B cell (primary cell): ENCODE measurements at regions not wholly inside any gene's neighbourhood (a gene's known extent, or its start where the extent isn't known, plus 50 kb on each side); places are given as distances from the start of the nearest gene placed in this dataset.

Experiments
- ATAC-seq: fragments of 200-7000 bp; cut with Tn5 transposase; one replicate; pipeline ENCODE4 v1.10.0; 2021; ENCODE audit warnings: low read depth, mild to moderate bottlenecking, moderate number of reproducible peaks, moderate library complexity
- CTCF ChIA-PET: fragments of 350-600 bp; sonication (Branson Sonifier 250); formaldehyde crosslinking; loops from one replicate; lab custom pipeline; 2021; ENCODE audit warnings: antibody characterized with exemption, inconsistent platforms; lab: Charles Lee
- POLR2A ChIA-PET: fragments of 350-600 bp; sonication (Branson Sonifier 250); formaldehyde crosslinking; loops from one replicate; lab custom pipeline; 2021; ENCODE audit warnings: antibody characterized with exemption; lab: Charles Lee
- DNase-seq: peaks from one replicate; pipeline ENCODE4 v3.0.0; 2013
- H2AFZ ChIP-seq: 2 replicates; pipeline ENCODE4 v1.6.1; 2012; ENCODE audit warnings: mild to moderate bottlenecking, low read depth, low read length; ENCODE audit not compliant: insufficient read depth, poor library complexity, severe bottlenecking
- H3K27ac ChIP-seq, 2 donors: 1 replicate in 1 of 2; 2 replicates in 1 of 2; pipeline ENCODE4 v1.5.1; 2012 to 2013; ENCODE audit warnings: low read length in 2 of 2, mild to moderate bottlenecking in 2 of 2, moderate library complexity in 1 of 2
- H3K27me3 ChIP-seq, 4 experiments: fragments of 200-600 bp in 1 of 4; sonication (generic) in 1 of 4; replicated peaks in 1 of 4; 1 replicate in 2 of 4; 2 replicates in 2 of 4; pipeline versions ENCODE4 v1.6.1 to v1.7.0; 2013 to 2016; ENCODE audit warnings: low read length in 3 of 4, mild to moderate bottlenecking in 2 of 4, mixed read lengths in 1 of 4, moderate library complexity in 1 of 4; ENCODE audit not compliant: insufficient read depth in 4 of 4, control insufficient read depth in 3 of 4; ENCODE audit errors: control extremely low read depth in 1 of 4
- H3K36me3 ChIP-seq, 2 experiments: replicated peaks in 1 of 2; 1 replicate in 1 of 2; 2 replicates in 1 of 2; pipeline versions ENCODE4 v1.6.1 to v1.7.1; 2013; ENCODE audit warnings: low read length in 1 of 2; ENCODE audit not compliant: insufficient read depth in 2 of 2, control insufficient read depth in 1 of 2; ENCODE audit errors: control extremely low read depth in 1 of 2, extremely low read depth in 1 of 2
- H3K4me1 ChIP-seq, 2 donors: fragments of 200-600 bp in 1 of 2; sonication (generic) in 1 of 2; 1 replicate in 1 of 2; 2 replicates in 1 of 2; pipeline versions ENCODE4 v1.5.1 to v1.6.1; 2013 to 2017; ENCODE audit warnings: low read length in 2 of 2; ENCODE audit not compliant: control insufficient read depth in 2 of 2, insufficient read depth in 2 of 2
- H3K4me2 ChIP-seq: replicated peaks from 2 replicates; pipeline ENCODE3; 2012; ENCODE audit warnings: mild to moderate bottlenecking, low read depth, low read length; ENCODE audit not compliant: poor library complexity, severe bottlenecking
- H3K4me3 ChIP-seq, 5 experiments: fragments of 200-600 bp in 1 of 5; sonication (generic) in 1 of 5; 1 replicate in 3 of 5; 2 replicates in 2 of 5; pipeline versions ENCODE4 v1.5.1 to v1.7.0; 2011 to 2016; ENCODE audit warnings: low read length in 4 of 5, mild to moderate bottlenecking in 4 of 5, low read depth in 2 of 5, control low read depth in 1 of 5, moderate library complexity in 1 of 5; ENCODE audit not compliant: insufficient read depth in 1 of 5; ENCODE audit errors: control extremely low read depth in 1 of 5, extremely low read depth in 1 of 5
- H3K79me2 ChIP-seq: fragments of 200-600 bp; sonication (generic); one replicate; pipeline ENCODE4 v1.6.0; 2016; ENCODE audit warnings: low read length; ENCODE audit not compliant: control insufficient read depth, insufficient read depth
- H3K9ac ChIP-seq: fragments of 200-600 bp; sonication (generic); 2 replicates; pipeline ENCODE4 v1.6.1; 2017; ENCODE audit warnings: mild to moderate bottlenecking, low read length, moderate library complexity
- H3K9me3 ChIP-seq, 3 donors: one replicate each; pipeline versions ENCODE4 v1.6.1 to v1.7.1; 2013; ENCODE audit warnings: low read length in 2 of 3; ENCODE audit not compliant: control insufficient read depth in 2 of 3, insufficient read depth in 1 of 3; ENCODE audit errors: control extremely low read depth in 1 of 3
- H4K20me1 ChIP-seq: 2 replicates; pipeline ENCODE4 v1.6.0; 2012; ENCODE audit warnings: mild to moderate bottlenecking, low read length; ENCODE audit not compliant: insufficient read depth, control insufficient read depth, poor library complexity, severe bottlenecking
- H3K27ac Mint-ChIP-seq: one replicate; pipeline ENCODE4 v1.8.0; 2021; ENCODE audit warnings: mixed read lengths
- H3K27me3 Mint-ChIP-seq: one replicate; pipeline ENCODE4 v1.8.0; 2021; ENCODE audit warnings: mixed read lengths
- H3K4me1 Mint-ChIP-seq: one replicate; pipeline ENCODE4 v1.8.0; 2021; ENCODE audit warnings: mixed read lengths
- H3K4me3 Mint-ChIP-seq: one replicate; pipeline ENCODE4 v1.8.0; 2021; ENCODE audit warnings: mixed read lengths
- H3K9me3 Mint-ChIP-seq: one replicate; pipeline ENCODE4 v1.8.0; 2022; ENCODE audit warnings: mixed read lengths; ENCODE audit not compliant: insufficient read depth
- EZH2 ChIP-seq: IDR thresholded peaks from 2 replicates; pipeline ENCODE4 v1.6.1; 2012; ENCODE audit warnings: borderline replicate concordance, low read depth, mild to moderate bottlenecking, moderate library complexity, low read length; ENCODE audit not compliant: insufficient read depth, poor library complexity, severe bottlenecking
- WGBS: methylation state at CpG from one replicate; pipeline ENCODE4 v1.1.5; 2013; ENCODE audit warnings: missing lambda C conversion rate; ENCODE audit not compliant: insufficient coverage; 5-methylcytosine and 5-hydroxymethylcytosine counted together
- intact Hi-C: fragments of 100-400 bp; cut with micrococcal nuclease; formaldehyde crosslinking; loops from one replicate; pipeline ENCODE4 v1.10.0; 2022
- TF ChIP-seq, protein P1 (sequence below): fragments of 200-600 bp; IDR thresholded peaks from one replicate; pipeline ENCODE4 v1.8.0; 2022; ENCODE audit warnings: antibody characterized with exemption, mild to moderate bottlenecking

DNA sequence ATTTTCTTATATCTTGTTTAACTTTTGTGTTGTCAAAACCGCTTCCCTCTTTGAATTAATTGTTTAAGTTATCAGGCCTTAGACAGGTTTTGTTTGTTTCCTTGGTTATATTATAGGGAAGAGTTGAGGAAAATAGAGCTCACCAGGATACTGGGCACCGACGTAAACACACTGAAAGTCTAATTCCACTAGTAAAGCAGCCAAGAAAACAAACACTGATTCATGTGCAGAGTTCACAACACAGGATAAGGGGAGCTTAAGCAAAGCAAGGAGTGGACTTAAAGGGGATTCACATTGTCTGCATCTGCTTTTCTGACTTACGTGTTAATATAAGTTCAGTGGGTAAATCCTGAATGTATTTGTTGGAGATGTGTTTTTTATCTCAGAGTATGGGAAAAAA, 139.0 kb upstream of the CDH6 start:
- 38% methylated on average over 2 of the region's 4 CpGs for WGBS

DNA sequence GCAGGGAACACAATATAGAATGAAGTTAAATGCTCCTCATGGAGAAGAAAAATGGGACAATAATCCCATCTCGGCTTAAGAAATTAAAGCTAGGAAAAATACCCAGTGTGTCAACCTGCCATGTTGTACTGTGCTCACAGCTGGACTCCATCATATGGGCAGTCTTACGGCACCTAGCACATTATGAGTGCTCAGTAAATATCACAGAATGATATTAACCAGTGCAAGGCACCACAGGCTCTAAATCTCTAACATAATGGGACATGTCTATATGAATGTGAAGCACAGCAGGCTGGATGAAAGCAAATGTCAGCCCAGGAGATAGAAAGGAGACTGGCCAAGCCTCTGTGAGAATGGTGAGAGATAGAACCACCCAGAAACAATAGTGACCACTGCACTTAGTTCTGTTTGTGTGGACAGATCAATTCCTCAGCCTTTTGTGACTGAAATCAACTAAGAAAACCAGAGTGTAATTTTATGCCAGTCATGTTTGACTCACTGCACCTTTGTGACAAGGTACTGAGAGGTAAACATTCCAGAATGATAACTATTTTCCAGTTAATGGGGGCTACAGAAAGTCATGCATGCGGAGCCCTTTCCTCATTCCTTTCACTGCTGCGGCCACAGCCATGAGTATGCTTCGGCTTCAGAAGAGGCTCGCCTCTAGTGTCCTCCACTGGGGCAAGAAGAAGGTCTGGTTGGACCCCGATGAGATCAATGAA, 140.4 kb upstream of the CDH6 start:
- POLR2A ChIA-PET: no interaction called here
- H3K4me3 ChIP-seq: no peak overlapping the region
- no peaks in the 10 kb centered on the region for H3K4me1 ChIP-seq
- no peak overlapping the region for H3K4me2 ChIP-seq
- TF ChIP-seq, protein P1, sequence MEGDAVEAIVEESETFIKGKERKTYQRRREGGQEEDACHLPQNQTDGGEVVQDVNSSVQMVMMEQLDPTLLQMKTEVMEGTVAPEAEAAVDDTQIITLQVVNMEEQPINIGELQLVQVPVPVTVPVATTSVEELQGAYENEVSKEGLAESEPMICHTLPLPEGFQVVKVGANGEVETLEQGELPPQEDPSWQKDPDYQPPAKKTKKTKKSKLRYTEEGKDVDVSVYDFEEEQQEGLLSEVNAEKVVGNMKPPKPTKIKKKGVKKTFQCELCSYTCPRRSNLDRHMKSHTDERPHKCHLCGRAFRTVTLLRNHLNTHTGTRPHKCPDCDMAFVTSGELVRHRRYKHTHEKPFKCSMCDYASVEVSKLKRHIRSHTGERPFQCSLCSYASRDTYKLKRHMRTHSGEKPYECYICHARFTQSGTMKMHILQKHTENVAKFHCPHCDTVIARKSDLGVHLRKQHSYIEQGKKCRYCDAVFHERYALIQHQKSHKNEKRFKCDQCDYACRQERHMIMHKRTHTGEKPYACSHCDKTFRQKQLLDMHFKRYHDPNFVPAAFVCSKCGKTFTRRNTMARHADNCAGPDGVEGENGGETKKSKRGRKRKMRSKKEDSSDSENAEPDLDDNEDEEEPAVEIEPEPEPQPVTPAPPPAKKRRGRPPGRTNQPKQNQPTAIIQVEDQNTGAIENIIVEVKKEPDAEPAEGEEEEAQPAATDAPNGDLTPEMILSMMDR: no peak
- TF ChIP-seq EZH2: no peak
- CTCF ChIA-PET: no interaction called here
- WGBS: 96% methylated on average over 5 of the region's 7 CpGs
- no peaks in the 10 kb centered on the region for H3K79me2 ChIP-seq
- no peak overlapping the region for H3K9ac ChIP-seq
- no peaks in the 10 kb centered on the region for H3K27me3 ChIP-seq
- ATAC-seq (no peak), DNase-seq (no peak)
- no peaks in the 10 kb centered on the region for H3K9me3 ChIP-seq
- Mint-ChIP-seq H3K4me1 (no peaks in the 10 kb centered on the region), H3K4me3 (no peak overlapping the region), H3K27ac (no peak overlapping the region), H3K9me3 (peaks cover 3% of the 10 kb centered on the region), H3K27me3 (no peaks in the 10 kb centered on the region)
- H3K27ac ChIP-seq: no peak overlapping the region
- no peak overlapping the region for H2AFZ ChIP-seq
- intact Hi-C loops: no loop called here
- H3K36me3 ChIP-seq: no peaks in the 10 kb centered on the region
- H4K20me1 ChIP-seq: no peaks in the 10 kb centered on the region

More for the DNA sequence above, 139.0 kb upstream of the CDH6 start:
- no peaks in the 10 kb centered on the region for H3K79me2 ChIP-seq
- H2AFZ ChIP-seq: no peak overlapping the region
- H3K9me3 ChIP-seq: no peaks in the 10 kb centered on the region
- ATAC-seq (no peak), DNase-seq (no peak)
- H3K9ac ChIP-seq: no peak overlapping the region
- no peak overlapping the region for H3K27ac Mint-ChIP-seq
- intact Hi-C loops: no loop called here
- no peaks in the 10 kb centered on the region for H3K4me1 Mint-ChIP-seq
- H3K4me1 ChIP-seq: no peaks in the 10 kb centered on the region
- H3K27ac ChIP-seq: no peak overlapping the region
- no peaks in the 10 kb centered on the region for H4K20me1 ChIP-seq
- TF ChIP-seq, protein P1: no peak
- TF ChIP-seq EZH2: no peak
- H3K9me3 Mint-ChIP-seq: peaks cover 3% of the 10 kb centered on the region
- ChIA-PET POLR2A (no interaction called here), CTCF (no interaction called here)
- H3K36me3 ChIP-seq: no peaks in the 10 kb centered on the region
- no peak overlapping the region for H3K4me3 Mint-ChIP-seq
- H3K4me2 ChIP-seq: no peak overlapping the region
- H3K4me3 ChIP-seq: no peak overlapping the region
- H3K27me3 ChIP-seq: no peaks in the 10 kb centered on the region
- H3K27me3 Mint-ChIP-seq: no peaks in the 10 kb centered on the region
